ENCODE measurements at regions not wholly inside any gene's neighbourhood (a gene's known extent, or its start where the extent isn't known, plus 50 kb on each side); places are given as distances from the start of the nearest gene placed in this dataset.
A peak's percentile ranks its signal among the peaks of the same experiment; 100 is the strongest.

- no peak for DNase-seq
Observed at GRCh38 chr4:179751669-179752068, 2309.4 kb upstream of the AGA start.

- DNase-seq = no peak
Observed at GRCh38 chr4:179755322-179755721, 2313.1 kb upstream of the AGA start.

GRCh38 chr4:179757641-179758040 is 2315.4 kb upstream of the AGA start:
- DNase-seq = no peak

GRCh38 chr4:179762840-179763239 is 2320.6 kb upstream of the AGA start:
- DNase-seq = no peak

GRCh38 chr4:179766938-179767337 is 2324.7 kb upstream of the AGA start:
- DNase-seq = no peak

- DNase-seq = no peak
Observed at GRCh38 chr4:179768996-179769395, 2326.8 kb upstream of the AGA start.

GRCh38 chr4:179797738-179798137 is 2355.5 kb upstream of the AGA start:
- no peak for DNase-seq

- no peak for DNase-seq
Observed at GRCh38 chr4:179803857-179804256, 2361.6 kb upstream of the AGA start.

GRCh38 chr4:179804440-179804839 is 2362.2 kb upstream of the AGA start:
- no peak for DNase-seq

- DNase-seq = no peak
Observed at GRCh38 chr4:179817317-179817716, 2375.1 kb upstream of the AGA start.

- no peak for DNase-seq
Observed at GRCh38 chr4:179823342-179823741, 2381.1 kb upstream of the AGA start.

GRCh38 chr4:179831274-179831673 is 2389.0 kb upstream of the AGA start:
- no peak for DNase-seq

GRCh38 chr4:179836179-179837075 is 2394.2 kb upstream of the AGA start:
- no peak for DNase-seq

GRCh38 chr4:179843370-179843769 is 2399.8 kb upstream of the TENM3 start:
- no peak for DNase-seq

- DNase-seq = no peak
Observed at GRCh38 chr4:179855469-179855868, 2387.7 kb upstream of the TENM3 start.

GRCh38 chr4:179858221-179858620 is 2385.0 kb upstream of the TENM3 start:
- no peak for DNase-seq

GRCh38 chr4:179867300-179867878 is 2375.8 kb upstream of the TENM3 start:
- peak in 1 of 2 experiments; percentile 48 for DNase-seq

GRCh38 chr4:179871726-179872125 is 2371.5 kb upstream of the TENM3 start:
- no peak for DNase-seq

GRCh38 chr4:179872755-179873154 is 2370.4 kb upstream of the TENM3 start:
- no peak for DNase-seq

GRCh38 chr4:179880756-179881155 is 2362.4 kb upstream of the TENM3 start:
- DNase-seq = no peak

- no peak for DNase-seq
Observed at GRCh38 chr4:179894066-179894778, 2349.0 kb upstream of the TENM3 start.

- no peak for DNase-seq
Observed at GRCh38 chr4:179919587-179919986, 2323.6 kb upstream of the TENM3 start.

- no peak for DNase-seq
Observed at GRCh38 chr4:179927473-179927872, 2315.7 kb upstream of the TENM3 start.

GRCh38 chr4:179941911-179942310 is 2301.3 kb upstream of the TENM3 start:
- no peak for DNase-seq
